ENCODE measurements at regions not wholly inside any gene's neighbourhood (a gene's known extent, or its start where the extent isn't known, plus 50 kb on each side); places are given as distances from the start of the nearest gene placed in this dataset.

DNA sequence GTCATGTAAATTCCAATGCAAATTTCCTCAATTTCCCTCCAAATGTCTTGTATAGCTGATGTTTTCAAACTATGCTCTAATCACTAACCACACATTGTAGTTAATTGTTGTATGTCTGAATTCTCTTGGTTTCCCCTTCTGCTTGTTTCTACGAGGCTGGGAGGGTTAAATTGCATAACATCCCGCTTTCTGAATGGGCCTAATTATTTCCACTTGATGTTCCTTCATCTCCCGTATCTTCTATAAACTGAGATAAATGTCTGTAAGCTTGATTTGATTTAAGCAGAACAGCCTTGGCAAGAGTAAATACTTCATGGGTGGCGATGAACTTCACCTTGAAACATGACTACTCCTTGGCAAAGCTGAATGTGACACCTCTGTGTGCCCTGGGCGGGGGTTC lies 72.2 kb downstream of the SERINC2 start:
- TF ChIP-seq, protein P1, sequence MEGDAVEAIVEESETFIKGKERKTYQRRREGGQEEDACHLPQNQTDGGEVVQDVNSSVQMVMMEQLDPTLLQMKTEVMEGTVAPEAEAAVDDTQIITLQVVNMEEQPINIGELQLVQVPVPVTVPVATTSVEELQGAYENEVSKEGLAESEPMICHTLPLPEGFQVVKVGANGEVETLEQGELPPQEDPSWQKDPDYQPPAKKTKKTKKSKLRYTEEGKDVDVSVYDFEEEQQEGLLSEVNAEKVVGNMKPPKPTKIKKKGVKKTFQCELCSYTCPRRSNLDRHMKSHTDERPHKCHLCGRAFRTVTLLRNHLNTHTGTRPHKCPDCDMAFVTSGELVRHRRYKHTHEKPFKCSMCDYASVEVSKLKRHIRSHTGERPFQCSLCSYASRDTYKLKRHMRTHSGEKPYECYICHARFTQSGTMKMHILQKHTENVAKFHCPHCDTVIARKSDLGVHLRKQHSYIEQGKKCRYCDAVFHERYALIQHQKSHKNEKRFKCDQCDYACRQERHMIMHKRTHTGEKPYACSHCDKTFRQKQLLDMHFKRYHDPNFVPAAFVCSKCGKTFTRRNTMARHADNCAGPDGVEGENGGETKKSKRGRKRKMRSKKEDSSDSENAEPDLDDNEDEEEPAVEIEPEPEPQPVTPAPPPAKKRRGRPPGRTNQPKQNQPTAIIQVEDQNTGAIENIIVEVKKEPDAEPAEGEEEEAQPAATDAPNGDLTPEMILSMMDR (conservative IDR thresholded peaks at IDR 0.05 in 1 of 2, IDR thresholded peaks at IDR 0.05 in 1 of 2; ENCODE audit: extremely low read depth in 1 of 2, insufficient read depth in 1 of 2, low read depth in 1 of 2, low read length in 2 of 2) = no peak
- no peak for TF ChIP-seq EZH2 (IDR thresholded peaks at IDR 0.05; ENCODE audit: borderline replicate concordance, low read length)
